C1 segment of cervical spinal cord (tissue), 14 donors: ENCODE measurements at regions not wholly inside any gene's neighbourhood (a gene's known extent, or its start where the extent isn't known, plus 50 kb on each side); places are given as distances from the start of the nearest gene placed in this dataset.
A peak's percentile ranks its signal among the peaks of the same experiment; 100 is the strongest.

Experiments used
- DNase-seq, 14 donors: peaks; one replicate each; lab custom pipeline; 2025; lab: John Stamatoyannopoulos, UW

- no peak for DNase-seq
Observed at GRCh38 chr1:234706199-234706598, 96.2 kb upstream of the IRF2BP2 start.

- no peak for DNase-seq
Observed at GRCh38 chr1:234705615-234706014, 95.6 kb upstream of the IRF2BP2 start.

GRCh38 chr1:234704106-234704887 lies 94.3 kb upstream of the IRF2BP2 start:
- DNase-seq: no peak

GRCh38 chr1:234702342-234703000 lies 92.5 kb upstream of the IRF2BP2 start:
- no peak for DNase-seq

GRCh38 chr1:234701737-234702341 lies 91.9 kb upstream of the IRF2BP2 start:
- DNase-seq: no peak

- DNase-seq: peak in 1 of 14 donors; percentile 84
Observed at GRCh38 chr1:234699795-234700665, 90.1 kb upstream of the IRF2BP2 start.

GRCh38 chr1:234698686-234699085 lies 88.7 kb upstream of the IRF2BP2 start:
- no peak for DNase-seq

GRCh38 chr1:234697741-234698140 lies 87.8 kb upstream of the IRF2BP2 start:
- no peak for DNase-seq

GRCh38 chr1:234697015-234697414 lies 87.0 kb upstream of the IRF2BP2 start:
- DNase-seq: no peak

- no peak for DNase-seq
Observed at GRCh38 chr1:234696148-234696576, 86.2 kb upstream of the IRF2BP2 start.

GRCh38 chr1:234694661-234695060 lies 84.7 kb upstream of the IRF2BP2 start:
- peak in 1 of 14 donors; percentile 22 for DNase-seq

GRCh38 chr1:234692966-234693580 lies 83.1 kb upstream of the IRF2BP2 start:
- peak in 1 of 14 donors; percentile 90 for DNase-seq

GRCh38 chr1:234691567-234691966 lies 81.6 kb upstream of the IRF2BP2 start:
- no peak for DNase-seq

GRCh38 chr1:234690872-234691271 lies 80.9 kb upstream of the IRF2BP2 start:
- DNase-seq: no peak

GRCh38 chr1:234689236-234689635 lies 79.3 kb upstream of the IRF2BP2 start:
- DNase-seq: no peak

- no peak for DNase-seq
Observed at GRCh38 chr1:234687011-234687410, 77.0 kb upstream of the IRF2BP2 start.

GRCh38 chr1:234686035-234686434 lies 76.1 kb upstream of the IRF2BP2 start:
- no peak for DNase-seq

GRCh38 chr1:234684856-234685255 lies 74.9 kb upstream of the IRF2BP2 start:
- no peak for DNase-seq

- peak in 3 of 14 donors; percentile 14 to 55 (median 30) for DNase-seq
Observed at GRCh38 chr1:234683861-234684632, 74.1 kb upstream of the IRF2BP2 start.

GRCh38 chr1:234683127-234683860 lies 73.3 kb upstream of the IRF2BP2 start:
- no peak for DNase-seq
